ENCODE measurements at regions not wholly inside any gene's neighbourhood (a gene's known extent, or its start where the extent isn't known, plus 50 kb on each side); places are given as distances from the start of the nearest gene placed in this dataset.

GRCh38 chr9:28177925-28178324 is 604.6 kb upstream of the C9orf72 start:
- Histone ChIP-seq H3K36me3 (ENCODE audit: control insufficient read depth, insufficient read depth, low read length) (no peaks in the 10 kb centered on the region), H3K4me1 (no peaks in the 10 kb centered on the region), H3K27me3 (replicated peaks; ENCODE audit: control insufficient read depth, insufficient read depth, low read length) (no peaks in the 10 kb centered on the region), H3K4me3 (ENCODE audit: low read depth, low read length) (no peak overlapping the region), H3K9me3 (no peaks in the 10 kb centered on the region)
- H3K9me3 Mint-ChIP-seq (ENCODE audit: unreplicated experiment): no peaks in the 10 kb centered on the region
- POLR2A ChIA-PET: no interaction called here
- DNase-seq: no peak
- H3K27me3 Mint-ChIP-seq (ENCODE audit: insufficient read depth, unreplicated experiment): no peaks in the 10 kb centered on the region
- no peaks in the 10 kb centered on the region for H3K36me3 Mint-ChIP-seq (ENCODE audit: insufficient read depth, unreplicated experiment)
- intact Hi-C loops (cut with micrococcal nuclease; ENCODE audit: unreplicated experiment): no loop called here
- TF ChIP-seq CTCF (IDR thresholded peaks at IDR 0.05; ENCODE audit: insufficient read depth in 1 of 2, low read depth in 1 of 2, low read length in 1 of 2, severe bottlenecking in 1 of 2, unreplicated experiment in 1 of 2): no peak
- no peak overlapping the region for H3K4me3 Mint-ChIP-seq (ENCODE audit: unreplicated experiment)
- no peak overlapping the region for H3K27ac Mint-ChIP-seq (ENCODE audit: unreplicated experiment)
- no peaks in the 10 kb centered on the region for H3K4me1 Mint-ChIP-seq (ENCODE audit: low read depth, unreplicated experiment)
- CTCF ChIA-PET: no interaction called here
- BruUV-seq (replicated peaks): no TSS peak

- ChIA-PET CTCF (no interaction called here), POLR2A (no interaction called here)
- no peak overlapping the region for H3K4me3 ChIP-seq (ENCODE audit: low read depth, low read length)
- Mint-ChIP-seq H3K27me3 (ENCODE audit: insufficient read depth, unreplicated experiment) (no peaks in the 10 kb centered on the region), H3K27ac (ENCODE audit: unreplicated experiment) (no peak overlapping the region), H3K9me3 (ENCODE audit: unreplicated experiment) (no peaks in the 10 kb centered on the region), H3K4me1 (ENCODE audit: low read depth, unreplicated experiment) (no peaks in the 10 kb centered on the region), H3K36me3 (ENCODE audit: insufficient read depth, unreplicated experiment) (no peaks in the 10 kb centered on the region), H3K4me3 (ENCODE audit: unreplicated experiment) (no peak overlapping the region)
- intact Hi-C loops (cut with micrococcal nuclease; ENCODE audit: unreplicated experiment): no loop called here
- H3K36me3 ChIP-seq (ENCODE audit: control insufficient read depth, insufficient read depth, low read length): no peaks in the 10 kb centered on the region
- no peaks in the 10 kb centered on the region for H3K9me3 ChIP-seq
- H3K4me1 ChIP-seq: no peaks in the 10 kb centered on the region
- no peaks in the 10 kb centered on the region for H3K27me3 ChIP-seq (replicated peaks; ENCODE audit: control insufficient read depth, insufficient read depth, low read length)
- no peak for DNase-seq
- no peak for TF ChIP-seq CTCF (IDR thresholded peaks at IDR 0.05; ENCODE audit: insufficient read depth in 1 of 2, low read depth in 1 of 2, low read length in 1 of 2, severe bottlenecking in 1 of 2, unreplicated experiment in 1 of 2)
- BruUV-seq (replicated peaks): no TSS peak
These were observed 606.6 kb upstream of the C9orf72 start for GRCh38 chr9:28179893-28180292.

GRCh38 chr9:28190981-28191380 is 617.7 kb upstream of the C9orf72 start:
- no peaks in the 10 kb centered on the region for H3K27me3 ChIP-seq (replicated peaks; ENCODE audit: control insufficient read depth, insufficient read depth, low read length)
- H3K27me3 Mint-ChIP-seq (ENCODE audit: insufficient read depth, unreplicated experiment): no peaks in the 10 kb centered on the region
- H3K36me3 Mint-ChIP-seq (ENCODE audit: insufficient read depth, unreplicated experiment): no peaks in the 10 kb centered on the region
- CTCF ChIA-PET: no interaction called here
- no peak overlapping the region for H3K27ac Mint-ChIP-seq (ENCODE audit: unreplicated experiment)
- no peaks in the 10 kb centered on the region for H3K36me3 ChIP-seq (ENCODE audit: control insufficient read depth, insufficient read depth, low read length)
- H3K4me3 Mint-ChIP-seq (ENCODE audit: unreplicated experiment): no peak overlapping the region
- no peak for TF ChIP-seq CTCF (IDR thresholded peaks at IDR 0.05; ENCODE audit: insufficient read depth in 1 of 2, low read depth in 1 of 2, low read length in 1 of 2, severe bottlenecking in 1 of 2, unreplicated experiment in 1 of 2)
- POLR2A ChIA-PET: no interaction called here
- intact Hi-C loops (cut with micrococcal nuclease; ENCODE audit: unreplicated experiment): no loop called here
- BruUV-seq (replicated peaks): no TSS peak
- H3K9me3 Mint-ChIP-seq (ENCODE audit: unreplicated experiment): no peaks in the 10 kb centered on the region
- no peak overlapping the region for H3K4me3 ChIP-seq (ENCODE audit: low read depth, low read length)
- H3K4me1 ChIP-seq: no peaks in the 10 kb centered on the region
- H3K4me1 Mint-ChIP-seq (ENCODE audit: low read depth, unreplicated experiment): no peaks in the 10 kb centered on the region
- no peak for DNase-seq
- no peaks in the 10 kb centered on the region for H3K9me3 ChIP-seq
